GM19238 (cell line): ENCODE measurements at regions not wholly inside any gene's neighbourhood (a gene's known extent, or its start where the extent isn't known, plus 50 kb on each side); places are given as distances from the start of the nearest gene placed in this dataset.
"Not testable (repeated sequence)": the region's sequence is repeated elsewhere in the genome, so short reads cannot be mapped to it uniquely, and the experiment has no call there.

Experiments
- DNase-seq: peaks from one replicate; pipeline ENCODE4 v3.0.0; 2011; ENCODE audit warnings: low spot score; ENCODE audit not compliant: insufficient read length

DNA sequence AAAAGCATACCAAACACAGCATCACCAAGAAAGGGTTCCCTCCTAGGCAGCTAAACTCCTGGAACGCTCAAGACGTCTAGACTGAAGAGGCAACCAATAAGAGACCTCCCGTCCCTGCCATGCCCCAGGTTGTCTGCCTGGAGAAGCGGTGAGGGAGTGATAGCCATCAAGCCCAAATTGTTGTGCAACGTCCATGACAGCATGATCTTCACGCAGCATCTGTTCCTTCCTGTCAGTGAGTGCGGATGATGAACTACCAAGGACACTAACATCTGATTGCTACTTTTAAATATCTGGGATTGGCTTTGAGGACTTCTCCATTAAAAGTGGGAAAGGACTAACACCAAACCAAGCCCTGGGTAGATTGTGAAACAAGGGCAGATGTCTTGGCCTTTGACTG lies 149.7 kb downstream of the TXNL1 start:
- no peak for DNase-seq

DNA sequence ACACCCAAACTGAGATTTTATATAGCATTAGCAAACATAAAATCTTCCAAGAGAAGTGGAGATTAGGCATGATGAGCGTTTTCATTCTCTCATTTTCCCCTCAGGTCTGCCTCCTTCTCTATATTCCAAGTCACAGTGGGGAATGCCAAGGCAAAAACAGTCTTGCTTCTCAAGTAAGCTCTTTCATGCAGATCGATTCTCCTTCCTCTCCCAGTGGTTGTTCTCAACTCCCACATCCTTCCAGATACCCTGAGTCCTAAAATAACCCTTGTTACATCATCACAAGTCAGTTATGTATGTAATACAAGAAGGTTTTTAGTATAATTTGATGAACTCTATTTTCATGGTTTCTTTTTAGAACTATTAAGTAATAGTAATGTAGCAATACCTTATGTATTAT lies 150.6 kb downstream of the TXNL1 start:
- no peak for DNase-seq

DNA sequence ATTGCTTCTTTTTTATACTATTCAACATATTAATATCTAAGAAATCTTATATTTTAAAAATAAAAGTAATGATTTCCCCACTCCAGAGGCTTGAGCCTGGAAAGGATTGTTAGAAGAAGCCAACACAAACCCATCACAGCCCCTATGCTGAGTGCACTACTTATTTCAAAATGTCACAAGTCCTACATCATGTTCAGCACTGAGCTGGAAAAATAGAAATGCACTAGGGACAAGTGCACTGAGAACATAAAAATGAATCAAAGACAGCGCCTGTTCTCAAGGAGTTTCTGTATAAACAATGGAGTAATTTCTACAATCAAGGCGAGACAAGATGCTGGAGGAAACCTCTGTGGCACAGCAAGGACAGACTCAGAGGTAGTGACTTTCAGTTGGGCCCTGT lies 155.0 kb downstream of the TXNL1 start:
- no peak for DNase-seq

DNA sequence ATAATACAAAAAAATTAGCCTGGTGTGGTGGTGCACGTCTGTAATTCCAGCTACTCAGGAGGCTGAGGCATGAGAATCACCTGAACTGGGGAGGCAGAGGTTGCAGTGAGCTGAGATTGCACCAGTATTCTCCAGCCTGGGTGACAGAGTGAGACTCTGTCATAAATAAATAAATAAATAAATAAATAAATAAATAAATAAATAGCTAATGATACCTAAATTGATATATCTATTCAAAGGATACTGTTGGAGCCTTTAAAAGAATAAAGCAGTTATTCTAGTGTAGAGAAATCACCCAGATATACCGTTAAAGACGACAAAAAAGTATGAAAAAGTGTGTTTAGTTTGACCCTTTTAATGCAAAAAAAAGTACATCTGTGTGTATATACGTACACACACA lies 155.6 kb downstream of the TXNL1 start:
- not testable (repeated sequence) for DNase-seq

DNA sequence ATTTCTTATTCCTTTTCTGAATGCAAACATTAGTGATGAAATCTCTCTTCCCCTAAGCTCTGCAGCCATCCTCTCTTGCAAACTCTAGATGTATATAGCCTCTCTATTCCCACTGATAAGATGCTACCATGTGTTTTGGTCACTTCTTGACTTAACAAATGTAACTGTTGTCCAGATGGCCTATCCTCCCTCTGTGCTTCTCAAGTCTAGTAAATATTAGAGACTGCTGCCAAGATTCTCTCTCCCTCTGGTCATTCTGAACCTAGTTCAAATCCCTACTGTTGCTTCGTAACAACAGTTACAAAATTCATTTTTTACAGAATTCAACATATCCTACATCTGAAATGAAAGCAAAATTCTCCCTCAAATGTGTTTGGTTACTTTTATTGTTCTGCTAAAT lies 156.6 kb downstream of the TXNL1 start:
- DNase-seq: no peak

DNA sequence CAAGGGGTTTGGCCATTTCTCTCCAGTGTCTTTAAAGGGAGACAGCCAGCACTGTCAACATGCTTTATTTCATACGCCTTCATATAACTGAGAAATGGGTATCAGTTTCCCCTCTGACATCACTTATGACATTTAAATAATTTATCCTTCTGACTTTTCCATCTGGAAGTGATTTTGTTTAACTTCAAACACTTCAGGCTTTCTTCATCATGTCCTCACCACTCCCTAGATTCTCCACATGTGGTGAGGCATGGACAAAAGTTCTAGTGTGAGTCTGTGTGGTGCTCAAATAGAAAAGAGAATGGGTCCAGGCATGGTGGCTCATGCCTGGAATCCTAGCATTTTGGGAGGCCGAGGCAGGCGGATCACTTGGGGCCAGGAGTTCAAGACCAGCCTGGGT lies 158.6 kb downstream of the TXNL1 start:
- no peak for DNase-seq

DNA sequence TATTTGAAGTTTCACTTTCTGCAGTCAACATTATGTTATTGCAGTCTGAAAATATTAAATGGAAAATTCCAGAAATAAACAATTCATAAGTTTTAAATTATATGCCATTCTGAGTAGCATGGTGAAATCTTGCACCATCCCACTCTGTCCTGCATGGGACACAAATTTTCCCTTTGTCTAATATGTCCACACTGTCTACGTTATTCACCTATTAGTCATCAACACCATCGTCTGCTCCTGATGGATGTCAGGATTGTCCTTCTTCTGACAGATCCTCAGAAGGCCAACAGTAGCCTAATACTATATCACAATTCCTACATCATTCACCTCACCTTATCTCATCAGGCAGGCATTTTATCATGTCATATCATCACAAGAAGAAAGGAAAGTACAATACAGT lies 163.1 kb downstream of the TXNL1 start:
- no peak for DNase-seq

DNA sequence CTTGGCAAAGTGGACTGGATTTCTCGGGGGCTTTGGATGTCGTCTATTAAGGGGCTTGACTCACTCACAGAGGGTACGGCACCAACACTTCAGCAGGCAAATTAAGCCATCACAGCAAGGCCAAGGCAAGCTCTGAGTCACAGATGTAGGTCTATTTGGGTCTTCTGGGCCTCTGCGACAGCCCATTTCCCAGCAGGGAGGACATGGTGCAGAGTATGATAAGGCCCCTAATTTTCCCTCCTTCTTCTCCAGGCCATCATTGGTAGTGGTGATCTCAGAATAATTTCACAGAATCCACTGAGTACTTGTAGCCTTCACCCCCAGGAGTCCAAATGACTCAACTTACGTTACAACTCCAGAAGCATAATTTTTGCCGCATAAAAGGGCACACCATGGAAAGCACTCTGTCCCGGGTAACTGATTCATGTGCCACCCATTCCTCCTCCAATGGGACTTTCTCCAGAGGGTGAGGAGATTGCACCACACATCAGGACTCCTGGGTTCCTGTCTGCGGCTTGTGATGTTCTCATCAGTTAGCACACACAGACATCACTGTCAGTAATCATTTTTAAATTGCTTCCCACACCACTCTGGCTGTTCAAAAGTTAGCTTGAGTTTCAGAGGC lies 164.9 kb downstream of the TXNL1 start:
- DNase-seq: no peak

DNA sequence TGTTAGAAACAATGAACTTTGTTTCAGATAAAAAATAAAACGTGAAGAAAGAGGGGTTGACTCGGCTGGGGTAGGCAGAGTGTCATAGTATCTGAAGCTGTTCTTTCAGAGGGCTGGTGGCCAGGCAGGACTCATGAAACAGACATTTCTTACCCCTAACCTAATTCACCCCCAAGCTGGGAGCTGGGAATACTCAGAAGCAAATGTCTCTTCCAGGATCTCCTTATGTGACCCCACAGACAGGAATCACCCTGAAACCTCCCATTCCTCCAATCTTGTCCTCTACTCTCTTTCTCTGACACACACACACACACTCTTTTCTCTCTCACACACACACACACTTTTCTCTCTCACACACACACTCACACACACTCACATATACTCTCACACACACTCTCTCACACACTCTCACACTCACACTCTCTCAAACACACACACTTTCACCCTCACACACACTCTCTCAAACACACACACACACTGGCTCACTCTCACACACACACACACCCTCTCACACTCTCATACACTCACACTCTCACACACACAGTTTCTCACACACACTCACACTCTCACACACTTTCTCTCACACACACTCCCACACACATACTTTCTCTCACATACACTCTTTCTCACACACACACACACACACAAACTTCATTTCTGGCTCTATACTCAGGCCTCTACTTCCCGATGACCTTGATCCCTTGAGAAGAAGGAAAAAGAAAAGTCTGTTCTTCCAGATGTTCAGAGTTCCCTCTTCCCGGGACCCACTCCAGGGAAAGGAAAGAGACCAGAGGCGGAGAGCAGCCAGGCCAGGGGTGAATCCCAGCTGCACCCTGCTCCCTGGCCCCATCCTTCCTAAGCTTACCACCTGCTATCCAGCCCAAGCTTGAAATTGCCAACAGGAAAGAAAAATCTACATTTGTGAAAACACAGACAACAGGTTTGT lies 167.7 kb downstream of the TXNL1 start:
- no peak for DNase-seq

DNA sequence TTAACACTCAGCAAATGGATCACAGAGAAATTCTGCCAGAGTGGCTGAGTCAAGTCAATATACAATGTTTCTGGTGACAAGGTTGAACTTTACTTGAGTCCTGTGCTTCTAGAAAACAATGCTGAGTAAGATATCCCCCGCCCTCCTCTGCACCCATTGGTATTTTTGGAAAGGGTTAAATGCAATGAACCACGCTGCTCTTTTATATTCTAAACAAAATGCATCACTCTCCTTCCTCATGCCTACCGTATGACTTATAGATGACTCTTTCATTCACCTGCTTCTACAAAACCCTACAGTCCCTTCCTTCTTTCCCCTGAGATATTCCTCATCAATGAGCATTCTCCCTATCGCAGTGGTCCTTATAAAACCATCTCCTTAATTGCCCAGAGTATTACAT lies 168.8 kb downstream of the TXNL1 start:
- DNase-seq: no peak

DNA sequence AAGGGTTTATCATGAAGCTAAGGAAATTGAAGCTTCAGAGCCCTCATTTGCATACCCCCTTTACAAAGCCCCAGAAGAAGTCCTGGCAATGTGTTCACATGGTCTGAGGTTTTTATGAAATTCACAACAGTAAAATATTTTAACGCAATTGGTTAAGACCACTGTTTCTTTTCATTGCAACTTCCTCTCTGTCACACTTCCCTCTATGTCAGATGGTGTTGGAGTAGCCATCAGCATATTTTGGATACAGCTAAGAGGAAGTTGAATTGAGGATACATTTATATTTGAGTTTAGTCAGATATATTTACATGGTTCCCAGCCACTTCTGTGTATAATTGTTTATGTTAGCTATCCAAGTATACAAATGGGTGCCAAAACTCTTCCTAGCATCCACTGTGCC lies 170.0 kb downstream of the TXNL1 start:
- no peak for DNase-seq

DNA sequence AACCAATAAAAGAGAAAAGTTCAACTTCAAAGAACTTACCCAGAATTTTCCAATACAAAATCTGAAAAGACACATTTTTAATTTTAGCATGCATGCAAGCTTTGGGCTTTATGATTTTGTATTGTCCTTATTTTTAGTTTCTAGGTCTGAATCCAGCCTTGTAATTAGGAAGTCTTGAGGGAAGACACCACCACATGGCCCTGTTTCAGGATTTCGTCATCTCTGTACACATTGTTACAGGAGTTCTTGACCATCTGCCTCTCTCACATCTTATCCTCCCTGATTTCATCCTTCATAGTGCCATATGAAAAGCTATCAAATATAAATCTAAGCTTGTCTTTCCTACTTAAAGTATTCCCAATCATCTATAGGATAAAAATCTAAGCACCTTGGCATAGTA lies 176.1 kb downstream of the TXNL1 start:
- DNase-seq: no peak

DNA sequence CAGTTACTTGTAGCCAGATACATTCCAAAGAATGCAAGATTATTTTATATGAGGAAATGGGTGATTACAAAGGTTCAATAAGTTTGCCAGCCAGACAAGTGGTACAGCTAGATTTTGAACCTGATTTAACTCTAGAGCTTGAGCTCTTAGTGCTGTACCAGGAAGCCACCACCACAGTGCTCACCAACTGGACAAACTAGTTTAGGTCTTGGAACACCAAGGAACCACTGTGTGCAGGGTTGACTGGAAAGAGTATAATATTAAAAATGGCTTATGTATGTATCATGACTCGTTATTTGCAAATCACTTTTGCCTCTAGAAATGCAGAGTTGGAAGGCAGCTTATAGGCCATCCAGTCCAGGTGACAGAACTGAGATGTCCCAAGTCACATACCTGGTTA lies 177.2 kb downstream of the TXNL1 start:
- no peak for DNase-seq

DNA sequence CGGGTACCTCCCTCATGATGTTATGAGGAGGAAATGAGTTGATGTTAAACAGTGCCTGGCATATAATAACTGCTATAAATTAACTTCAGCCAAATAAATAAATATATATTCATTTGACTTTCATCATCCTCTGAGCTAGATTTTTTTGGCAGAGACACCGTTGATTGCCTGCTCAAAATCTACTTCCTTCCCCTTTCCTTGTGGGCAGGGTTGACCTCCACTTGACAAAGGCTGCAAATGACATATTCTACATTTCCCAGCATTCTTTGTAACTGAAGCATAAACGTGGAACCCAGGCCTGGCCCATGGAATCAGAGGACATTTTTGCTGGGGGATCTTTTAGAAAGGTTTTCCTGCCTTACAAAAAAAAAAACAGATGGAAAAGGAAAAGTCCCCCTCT lies 177.8 kb downstream of the TXNL1 start:
- DNase-seq: no peak

DNA sequence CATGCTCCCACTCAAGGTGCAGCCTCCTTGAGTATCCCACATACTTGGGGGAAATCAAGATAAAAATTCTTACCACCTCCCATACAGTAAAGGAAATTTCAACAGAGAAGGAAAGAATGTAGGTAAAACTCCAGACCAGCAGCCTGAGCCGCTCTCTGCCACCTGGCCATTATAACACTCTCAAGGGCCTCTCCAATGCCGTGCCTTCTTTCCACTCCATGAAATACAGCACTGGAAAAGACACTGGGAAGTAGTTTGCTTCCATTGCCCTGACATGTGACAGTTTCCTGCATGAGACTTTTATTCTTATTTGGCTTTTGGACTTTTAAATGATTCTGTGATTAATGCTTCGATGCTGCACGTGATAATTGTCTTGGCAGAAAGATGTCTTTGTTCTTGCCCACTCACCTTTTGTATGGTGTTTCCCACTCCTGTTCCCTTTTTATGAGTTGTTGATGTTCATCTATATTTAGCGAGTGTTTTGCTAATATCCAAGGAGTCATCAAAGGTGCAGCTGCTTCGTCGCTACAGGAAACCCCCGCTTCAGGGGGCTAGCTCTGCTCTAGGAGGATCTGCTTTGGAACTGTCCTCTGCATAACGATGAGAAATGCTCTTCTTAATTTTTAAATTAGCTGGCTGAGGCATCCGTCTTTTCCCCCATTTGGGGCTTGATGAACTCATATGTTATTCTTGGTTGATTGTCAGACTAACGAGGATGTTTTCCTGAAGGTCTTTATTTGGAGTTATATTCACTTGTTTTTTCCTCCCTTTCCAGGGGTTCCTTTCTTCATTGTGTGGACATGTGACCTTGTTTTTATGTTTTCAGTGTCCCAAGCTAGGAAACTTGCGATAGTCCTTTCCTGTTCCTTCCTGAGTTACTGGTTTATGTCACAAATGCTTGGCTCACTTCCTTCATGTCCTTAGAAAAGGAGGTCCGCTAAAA lies 179.4 kb downstream of the TXNL1 start:
- no peak for DNase-seq

DNA sequence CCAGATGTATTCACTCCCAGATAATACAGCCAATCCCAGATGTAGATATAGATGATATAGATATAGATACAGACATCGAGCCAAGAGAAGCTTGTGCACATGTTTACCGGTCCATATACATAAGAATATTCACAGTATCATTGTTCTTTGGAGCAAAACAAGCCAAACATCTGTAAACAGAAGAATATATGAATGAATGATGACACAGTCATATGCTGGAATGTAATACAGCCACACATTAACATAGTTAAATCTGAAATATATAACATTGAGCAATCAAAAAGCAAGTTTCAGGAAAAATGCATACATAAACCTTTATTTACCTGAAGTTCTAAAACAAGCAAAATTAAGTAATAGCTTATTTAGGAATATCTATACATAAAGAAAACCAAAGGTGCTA lies 182.5 kb downstream of the TXNL1 start:
- no peak for DNase-seq

DNA sequence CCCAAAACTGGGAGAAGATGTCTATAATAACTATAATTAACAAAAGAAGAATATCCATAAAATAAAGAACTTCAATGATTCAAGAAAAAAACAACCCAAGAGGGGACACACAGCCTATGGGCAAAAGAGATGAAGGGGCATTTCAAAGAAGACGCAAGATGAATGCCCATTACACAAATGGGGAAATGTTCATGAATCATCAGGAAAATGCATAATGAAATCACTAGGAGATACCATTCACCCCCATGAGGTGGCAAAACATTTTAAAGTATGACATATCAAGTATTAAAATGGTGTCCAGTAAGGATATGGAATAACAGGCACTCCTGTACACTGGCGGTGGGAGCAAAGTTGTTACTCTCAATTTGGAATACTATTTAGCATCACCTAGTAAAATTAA lies 183.3 kb downstream of the TXNL1 start:
- DNase-seq: no peak

DNA sequence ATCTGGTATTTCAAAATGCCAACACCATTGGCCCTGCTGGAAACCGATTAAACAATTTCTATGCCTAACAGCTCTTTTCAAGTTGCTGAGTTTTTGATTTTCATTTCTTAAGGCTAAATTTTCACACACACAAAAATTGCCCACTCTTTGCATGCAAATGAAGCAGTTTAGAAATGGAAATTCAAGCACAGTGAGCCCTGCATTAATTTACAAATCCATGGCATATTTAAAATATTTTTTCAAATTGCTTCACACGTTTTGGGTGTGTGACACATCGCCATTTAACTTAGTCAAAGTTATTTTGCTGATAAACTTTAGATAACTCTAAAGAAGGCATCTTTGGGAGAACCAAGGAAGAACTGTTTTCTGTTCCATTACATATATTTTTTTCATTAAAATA lies 184.8 kb downstream of the TXNL1 start:
- no peak for DNase-seq

DNA sequence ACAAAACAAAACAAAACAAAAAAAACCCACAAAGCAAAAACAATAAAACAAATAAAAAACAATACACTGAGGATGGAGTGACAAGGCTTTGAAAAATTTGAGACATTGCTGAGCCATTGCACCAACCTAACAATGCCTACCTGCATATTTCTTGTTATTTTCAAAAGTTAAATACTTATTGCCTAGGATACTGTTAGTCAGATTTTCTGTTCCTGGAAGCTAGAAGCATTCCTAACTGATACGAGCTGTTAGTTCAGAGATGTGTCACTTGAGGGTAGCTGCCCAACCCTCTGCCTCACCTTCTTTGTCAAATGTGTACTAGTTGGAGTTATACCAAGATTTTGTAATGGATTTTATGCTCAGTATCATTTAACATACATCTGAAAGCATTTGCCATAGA lies 187.2 kb downstream of the TXNL1 start:
- no peak for DNase-seq

DNA sequence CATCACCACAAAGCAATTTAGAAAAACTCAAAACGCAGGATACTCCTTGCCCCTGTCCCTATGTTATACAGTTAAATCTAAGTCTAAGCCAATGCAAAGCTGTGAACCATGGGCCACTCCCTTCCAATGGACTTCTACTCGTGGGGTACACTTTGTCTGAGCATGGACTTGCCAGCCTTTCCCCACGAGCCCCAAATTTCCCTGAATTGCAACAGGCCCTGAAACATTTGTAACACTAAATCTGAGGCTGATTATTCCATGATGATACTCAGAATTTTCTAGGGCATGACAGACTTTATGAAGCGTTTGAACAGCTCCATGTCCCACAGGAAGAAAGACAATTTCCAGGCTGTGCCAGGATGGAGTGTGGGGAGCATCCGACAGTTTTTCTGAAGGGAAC lies 189.6 kb downstream of the TXNL1 start:
- DNase-seq: no peak

DNA sequence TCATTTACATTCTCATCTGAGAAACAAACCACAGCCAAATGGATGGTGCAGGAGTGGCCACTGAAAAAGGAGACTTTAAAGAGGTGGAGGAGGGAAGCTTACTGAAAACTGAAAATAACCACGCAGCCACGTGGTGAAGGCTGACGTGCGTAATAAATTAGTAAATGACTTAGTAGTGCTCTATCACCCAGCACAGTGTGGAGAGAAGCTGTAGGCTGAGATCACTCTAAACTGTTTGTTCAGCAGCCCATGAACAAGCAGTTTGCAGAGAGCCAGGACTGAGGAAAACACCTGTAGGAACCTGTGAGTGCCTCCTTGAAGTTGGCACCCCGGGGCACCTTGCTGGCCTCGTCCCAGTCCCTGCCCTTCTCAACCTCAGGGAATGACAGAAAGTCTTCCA lies 193.0 kb downstream of the TXNL1 start:
- DNase-seq: no peak

DNA sequence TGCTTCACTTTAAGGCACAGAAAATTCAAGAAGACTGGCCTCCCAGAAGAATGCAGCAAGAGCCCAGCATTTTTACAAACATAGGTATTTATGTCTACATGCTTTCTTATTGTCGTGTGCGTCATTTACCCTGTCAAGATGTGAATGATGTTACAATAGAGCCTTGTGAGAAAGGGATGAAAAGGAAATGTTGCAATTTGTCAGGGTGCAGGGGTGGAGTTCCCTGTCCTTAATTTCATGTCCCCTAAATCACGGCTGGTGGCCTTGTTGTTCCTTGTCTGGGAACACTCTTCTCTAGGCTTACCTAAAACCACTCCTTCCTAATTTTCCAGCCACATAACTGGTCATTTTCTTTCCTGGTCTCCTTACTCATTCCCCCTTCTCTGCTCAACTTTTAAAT lies 194.2 kb downstream of the TXNL1 start:
- no peak for DNase-seq
